Skeletal muscle cell (primary cell): ENCODE measurements at regions not wholly inside any gene's neighbourhood (a gene's known extent, or its start where the extent isn't known, plus 50 kb on each side); places are given as distances from the start of the nearest gene placed in this dataset.

Experiments used
- DNase-seq: peaks from one replicate; pipeline ENCODE4 v3.0.0-alpha.2; 2010; ENCODE audit warnings: low read depth
- H3K4me3 ChIP-seq: 2 replicates; pipeline ENCODE4 v1.5.1; 2011; ENCODE audit warnings: low read depth, mild to moderate bottlenecking, control low read depth, low read length, moderate library complexity

GRCh38 chr20:21781446-21782075 lies 76.1 kb downstream of the PAX1 start:
- no peak overlapping the region for H3K4me3 ChIP-seq
- no peak for DNase-seq

DNA sequence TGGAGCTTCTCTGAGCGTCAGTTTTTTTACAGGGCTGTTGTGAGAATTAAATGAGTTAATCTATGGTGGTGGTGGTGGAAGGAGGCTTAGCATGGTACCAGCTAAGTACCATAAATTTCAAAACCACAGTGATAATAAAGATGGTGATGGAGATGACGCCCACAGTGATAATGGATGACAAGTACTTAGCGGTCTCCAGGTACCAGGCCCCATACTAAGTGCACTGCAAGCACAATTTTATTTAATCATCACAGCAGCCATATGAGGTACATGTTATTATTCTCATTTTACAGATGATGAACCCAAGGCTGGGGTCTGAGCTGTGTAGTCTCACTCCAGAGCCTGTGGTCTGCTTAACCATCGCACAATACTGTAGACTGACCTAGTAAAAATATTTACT lies 75.1 kb downstream of the PAX1 start:
- DNase-seq = no peak
- H3K4me3 ChIP-seq = no peak overlapping the region
